PC-9 (cell line): ENCODE measurements at regions not wholly inside any gene's neighbourhood (a gene's known extent, or its start where the extent isn't known, plus 50 kb on each side); places are given as distances from the start of the nearest gene placed in this dataset.
A peak's percentile ranks its signal among the peaks of the same experiment; 100 is the strongest.

ENCODE experiments used
- BruUV-seq: library from RNA; stranded (reverse); fragments of 400-500 nt; replicated peaks from 2 replicates; lab custom pipeline; 2021; lab: Mats Ljungman, UMichigan
- CTCF ChIA-PET: fragments of 300-600 bp; sonication (Branson Sonifier 250); formaldehyde crosslinking; loops from one replicate; lab custom pipeline; 2022; ENCODE audit warnings: antibody characterized with exemption; lab: Charles Lee
- POLR2A ChIA-PET: fragments of 300-600 bp; sonication (Branson Sonifier 250); formaldehyde crosslinking; loops from one replicate; lab custom pipeline; 2022; ENCODE audit warnings: antibody characterized with exemption; ENCODE audit not compliant: unreplicated experiment; lab: Charles Lee
- DNase-seq, 2 experiments: peaks; one replicate each; pipeline versions ENCODE4 v3.0.0 to v3.0.0-alpha.2; 2015 to 2022; ENCODE audit warnings: mixed read lengths in 1 of 2
- H2AFZ ChIP-seq: fragments of 200-600 bp; sonication (generic); 2 replicates; pipeline ENCODE4 v1.8.1; 2017; ENCODE audit warnings: antibody characterized with exemption
- H3F3A ChIP-seq: fragments of 200-600 bp; sonication (generic); 2 replicates; pipeline ENCODE4 v1.8.1; 2017; ENCODE audit warnings: antibody characterized with exemption, mild to moderate bottlenecking, low read depth; ENCODE audit not compliant: insufficient read depth
- H3K27ac ChIP-seq: fragments of 200-600 bp; sonication (generic); 2 replicates; pipeline ENCODE4 v1.6.1; 2016; ENCODE audit warnings: mixed run types
- H3K27me3 ChIP-seq: fragments of 200-600 bp; sonication (generic); 2 replicates; pipeline ENCODE4 v1.6.1; 2016; ENCODE audit warnings: low read depth, mixed run types; ENCODE audit not compliant: insufficient read depth
- H3K36me3 ChIP-seq: fragments of 200-600 bp; sonication (generic); 2 replicates; pipeline ENCODE4 v1.6.1; 2016; ENCODE audit warnings: low read depth, mixed run types
- H3K4me1 ChIP-seq: fragments of 200-600 bp; sonication (generic); replicated peaks from 2 replicates; pipeline ENCODE4 v1.6.1; 2016; ENCODE audit warnings: mixed run types; ENCODE audit not compliant: insufficient read depth
- H3K4me2 ChIP-seq: fragments of 200-600 bp; sonication (generic); 2 replicates; pipeline ENCODE4 v1.6.1; 2017; ENCODE audit warnings: mixed run types
- H3K4me3 ChIP-seq: fragments of 200-600 bp; sonication (generic); 2 replicates; pipeline ENCODE4 v1.6.1; 2016; ENCODE audit warnings: mixed run types
- H3K79me2 ChIP-seq: fragments of 200-600 bp; sonication (generic); 2 replicates; pipeline ENCODE4 v1.6.1; 2017; ENCODE audit warnings: low read depth, mixed run types
- H3K9me2 ChIP-seq: fragments of 200-600 bp; sonication (generic); 2 replicates; pipeline ENCODE4 v1.8.1; 2017; ENCODE audit warnings: mild to moderate bottlenecking; ENCODE audit not compliant: insufficient read depth
- H3K9me3 ChIP-seq: fragments of 200-600 bp; sonication (generic); 2 replicates; pipeline ENCODE4 v1.8.1; 2016; ENCODE audit warnings: low read depth; ENCODE audit not compliant: insufficient read depth
- H4K20me1 ChIP-seq: fragments of 200-600 bp; sonication (generic); 2 replicates; pipeline ENCODE4 v1.8.1; 2017; ENCODE audit not compliant: insufficient read depth
- EZH2 ChIP-seq: fragments of 200-600 bp; sonication (generic); IDR thresholded peaks from 2 replicates; pipeline ENCODE4 v1.8.0; 2017; ENCODE audit warnings: antibody characterized with exemption, low read depth
- intact Hi-C: fragments of 100-400 bp; cut with micrococcal nuclease; formaldehyde crosslinking; loops from one replicate; pipeline ENCODE4 v1.10.0; 2022; ENCODE audit not compliant: unreplicated experiment
- TF ChIP-seq, protein P1 (sequence below): fragments of 200-600 bp; sonication (generic); conservative IDR thresholded peaks from 2 replicates; pipeline ENCODE4 v1.6.1; 2017; ENCODE audit warnings: mixed run types, antibody characterized with exemption, mild to moderate bottlenecking, moderate library complexity

GRCh38 chr18:41767960-41768359 lies 187.1 kb upstream of the PIK3C3 start:
- Histone ChIP-seq H2AFZ (no peak overlapping the region), H3K27me3 (no peaks in the 10 kb centered on the region), H4K20me1 (no peaks in the 10 kb centered on the region), H3K79me2 (no peaks in the 10 kb centered on the region), H3K4me2 (no peak overlapping the region), H3F3A (0 out of 2 replicates have a peak, but pooled peaks cover 1% of the 10 kb centered on the region), H3K9me3 (0 out of 2 replicates have a peak, but pooled peaks cover under 1% of the 10 kb centered on the region), H3K4me3 (no peak overlapping the region), H3K4me1 (peaks cover under 1% of the 10 kb centered on the region; the same call in 1 of the 2 replicates), H3K9me2 (no peaks in the 10 kb centered on the region), H3K36me3 (no peaks in the 10 kb centered on the region), H3K27ac (no peak overlapping the region)
- ChIA-PET POLR2A (no interaction called here), CTCF (no interaction called here)
- no TSS peak for BruUV-seq
- peak in 1 of 2 experiments; percentile 0 for DNase-seq
- no peak for TF ChIP-seq EZH2
- TF ChIP-seq, protein P1, sequence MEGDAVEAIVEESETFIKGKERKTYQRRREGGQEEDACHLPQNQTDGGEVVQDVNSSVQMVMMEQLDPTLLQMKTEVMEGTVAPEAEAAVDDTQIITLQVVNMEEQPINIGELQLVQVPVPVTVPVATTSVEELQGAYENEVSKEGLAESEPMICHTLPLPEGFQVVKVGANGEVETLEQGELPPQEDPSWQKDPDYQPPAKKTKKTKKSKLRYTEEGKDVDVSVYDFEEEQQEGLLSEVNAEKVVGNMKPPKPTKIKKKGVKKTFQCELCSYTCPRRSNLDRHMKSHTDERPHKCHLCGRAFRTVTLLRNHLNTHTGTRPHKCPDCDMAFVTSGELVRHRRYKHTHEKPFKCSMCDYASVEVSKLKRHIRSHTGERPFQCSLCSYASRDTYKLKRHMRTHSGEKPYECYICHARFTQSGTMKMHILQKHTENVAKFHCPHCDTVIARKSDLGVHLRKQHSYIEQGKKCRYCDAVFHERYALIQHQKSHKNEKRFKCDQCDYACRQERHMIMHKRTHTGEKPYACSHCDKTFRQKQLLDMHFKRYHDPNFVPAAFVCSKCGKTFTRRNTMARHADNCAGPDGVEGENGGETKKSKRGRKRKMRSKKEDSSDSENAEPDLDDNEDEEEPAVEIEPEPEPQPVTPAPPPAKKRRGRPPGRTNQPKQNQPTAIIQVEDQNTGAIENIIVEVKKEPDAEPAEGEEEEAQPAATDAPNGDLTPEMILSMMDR = no peak
- intact Hi-C loops = no loop called here

DNA sequence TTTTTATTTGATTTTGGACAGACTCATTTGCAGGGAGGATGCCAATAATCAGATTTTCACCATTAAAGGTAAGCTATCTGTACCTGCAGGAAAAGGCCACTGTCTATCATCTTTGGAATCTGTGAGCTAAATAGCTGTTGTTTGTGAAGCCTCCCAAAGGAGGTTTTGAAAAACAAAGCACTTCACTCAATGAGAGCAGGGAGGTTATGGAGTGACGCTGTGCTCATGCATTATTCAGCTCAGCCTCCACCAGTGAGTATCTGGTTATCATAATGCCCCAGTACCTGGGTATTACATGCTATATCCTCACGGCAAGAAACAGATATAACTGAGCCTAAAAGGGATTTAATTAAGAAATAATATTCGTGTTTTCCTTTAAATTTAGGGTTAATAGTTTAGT lies 189.6 kb upstream of the PIK3C3 start:
- Histone ChIP-seq H3F3A (peaks cover 17% of the 10 kb centered on the region), H3K4me2 (no peak overlapping the region), H3K79me2 (no peaks in the 10 kb centered on the region), H3K27ac (no peak overlapping the region), H3K9me3 (0 out of 2 replicates have a peak, but pooled peaks cover 4% of the 10 kb centered on the region), H3K4me3 (no peak overlapping the region), H3K36me3 (no peaks in the 10 kb centered on the region), H3K27me3 (no peaks in the 10 kb centered on the region), H3K4me1 (peaks cover 21% of the 10 kb centered on the region), H3K9me2 (no peaks in the 10 kb centered on the region), H4K20me1 (no peaks in the 10 kb centered on the region), H2AFZ (no peak overlapping the region)
- TF ChIP-seq, protein P1 = no peak
- TF ChIP-seq EZH2 = no peak
- intact Hi-C loops = no loop called here
- BruUV-seq = no TSS peak
- no peak for DNase-seq
- POLR2A ChIA-PET = no interaction called here
- CTCF ChIA-PET = no interaction called here

DNA sequence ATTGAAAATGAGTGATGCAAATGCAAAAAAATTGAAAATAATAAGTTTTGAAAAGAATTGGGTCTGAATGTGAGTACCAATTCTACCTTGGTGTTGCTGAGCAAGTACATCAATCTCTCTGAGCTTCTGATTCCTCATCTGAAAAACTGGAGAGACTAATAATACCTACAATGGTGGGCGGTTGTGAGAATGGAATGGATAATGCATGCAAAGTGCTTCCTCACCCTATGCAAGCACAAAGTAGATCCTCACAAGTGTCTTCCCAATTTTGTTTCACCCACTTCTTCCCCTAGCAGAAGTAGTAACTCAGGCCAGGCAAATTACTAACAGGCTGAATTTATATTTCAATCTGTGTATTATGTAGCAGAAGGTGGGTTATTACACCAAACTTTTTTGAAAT lies 191.7 kb upstream of the PIK3C3 start:
- no TSS peak for BruUV-seq
- H3K27ac ChIP-seq = no peak overlapping the region
- peaks cover 17% of the 10 kb centered on the region for H3F3A ChIP-seq
- H2AFZ ChIP-seq = no peak overlapping the region
- 0 out of 2 replicates have a peak, but pooled peaks cover 4% of the 10 kb centered on the region for H3K9me3 ChIP-seq
- no peak overlapping the region for H3K4me2 ChIP-seq
- TF ChIP-seq, protein P1 = no peak
- TF ChIP-seq EZH2 = no peak
- no peak for DNase-seq
- H4K20me1 ChIP-seq = no peaks in the 10 kb centered on the region
- no peaks in the 10 kb centered on the region for H3K79me2 ChIP-seq
- intact Hi-C loops = no loop called here
- no peaks in the 10 kb centered on the region for H3K9me2 ChIP-seq
- H3K27me3 ChIP-seq = no peaks in the 10 kb centered on the region
- H3K36me3 ChIP-seq = no peaks in the 10 kb centered on the region
- ChIA-PET POLR2A (no interaction called here), CTCF (no interaction called here)
- no peak overlapping the region for H3K4me3 ChIP-seq
- peaks cover 21% of the 10 kb centered on the region for H3K4me1 ChIP-seq
